22Rv1 (cell line): ENCODE measurements at regions not wholly inside any gene's neighbourhood (a gene's known extent, or its start where the extent isn't known, plus 50 kb on each side); places are given as distances from the start of the nearest gene placed in this dataset.

Source experiments
- H3K27ac ChIP-seq: fragments of 450-650 bp; 2 replicates; pipeline ENCODE4 v1.5.1; 2017
- ZFX ChIP-seq: fragments of 450-650 bp; IDR thresholded peaks from 2 replicates; pipeline ENCODE4 v1.6.1; 2017; ENCODE audit warnings: antibody characterized with exemption, borderline replicate concordance
- TF ChIP-seq, protein P1 (sequence below): fragments of 450-650 bp; IDR thresholded peaks from 2 replicates; pipeline ENCODE4 v1.5.1; 2017; ENCODE audit warnings: mild to moderate bottlenecking

GRCh38 chr7:68362745-68363518, 1235.3 kb upstream of the AUTS2 start:
- H3K27ac ChIP-seq: no peak overlapping the region
- TF ChIP-seq, protein P1, sequence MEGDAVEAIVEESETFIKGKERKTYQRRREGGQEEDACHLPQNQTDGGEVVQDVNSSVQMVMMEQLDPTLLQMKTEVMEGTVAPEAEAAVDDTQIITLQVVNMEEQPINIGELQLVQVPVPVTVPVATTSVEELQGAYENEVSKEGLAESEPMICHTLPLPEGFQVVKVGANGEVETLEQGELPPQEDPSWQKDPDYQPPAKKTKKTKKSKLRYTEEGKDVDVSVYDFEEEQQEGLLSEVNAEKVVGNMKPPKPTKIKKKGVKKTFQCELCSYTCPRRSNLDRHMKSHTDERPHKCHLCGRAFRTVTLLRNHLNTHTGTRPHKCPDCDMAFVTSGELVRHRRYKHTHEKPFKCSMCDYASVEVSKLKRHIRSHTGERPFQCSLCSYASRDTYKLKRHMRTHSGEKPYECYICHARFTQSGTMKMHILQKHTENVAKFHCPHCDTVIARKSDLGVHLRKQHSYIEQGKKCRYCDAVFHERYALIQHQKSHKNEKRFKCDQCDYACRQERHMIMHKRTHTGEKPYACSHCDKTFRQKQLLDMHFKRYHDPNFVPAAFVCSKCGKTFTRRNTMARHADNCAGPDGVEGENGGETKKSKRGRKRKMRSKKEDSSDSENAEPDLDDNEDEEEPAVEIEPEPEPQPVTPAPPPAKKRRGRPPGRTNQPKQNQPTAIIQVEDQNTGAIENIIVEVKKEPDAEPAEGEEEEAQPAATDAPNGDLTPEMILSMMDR: no peak
- TF ChIP-seq ZFX: no peak

DNA sequence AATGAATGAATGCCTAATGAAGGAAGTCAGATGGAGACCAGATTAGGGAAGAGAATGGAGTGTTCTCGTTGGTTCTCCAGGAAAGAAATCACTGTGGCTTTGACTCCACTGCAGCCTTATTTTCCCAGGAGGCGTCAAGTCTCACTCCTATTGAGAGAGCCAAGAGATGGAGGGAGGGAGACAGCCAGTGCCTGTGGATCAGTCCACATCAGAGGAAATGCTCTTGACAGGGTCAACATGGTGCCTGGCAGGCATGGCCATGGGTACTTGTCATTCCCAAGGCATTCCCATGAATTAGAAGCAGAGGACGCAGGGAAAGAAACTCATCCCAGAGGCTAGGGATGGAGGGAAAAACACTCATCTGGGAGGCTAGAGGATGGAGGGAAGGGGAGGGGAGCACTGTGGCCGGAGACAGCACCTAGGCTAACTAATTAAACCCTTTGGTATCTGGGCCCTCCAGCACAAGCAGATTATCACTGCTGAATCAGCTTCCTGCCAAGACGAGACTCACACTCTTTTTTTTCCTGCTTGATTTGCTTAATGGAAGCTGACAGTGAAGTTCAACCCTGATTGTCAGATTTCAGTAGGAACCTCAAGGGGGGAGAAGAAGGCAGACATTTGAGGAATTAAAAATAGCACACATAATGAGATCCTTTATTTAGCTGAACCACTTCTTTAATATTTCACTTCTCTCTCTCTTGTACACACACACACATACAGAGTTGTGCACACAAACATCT, 1233.2 kb upstream of the AUTS2 start:
- no peak overlapping the region for H3K27ac ChIP-seq

DNA sequence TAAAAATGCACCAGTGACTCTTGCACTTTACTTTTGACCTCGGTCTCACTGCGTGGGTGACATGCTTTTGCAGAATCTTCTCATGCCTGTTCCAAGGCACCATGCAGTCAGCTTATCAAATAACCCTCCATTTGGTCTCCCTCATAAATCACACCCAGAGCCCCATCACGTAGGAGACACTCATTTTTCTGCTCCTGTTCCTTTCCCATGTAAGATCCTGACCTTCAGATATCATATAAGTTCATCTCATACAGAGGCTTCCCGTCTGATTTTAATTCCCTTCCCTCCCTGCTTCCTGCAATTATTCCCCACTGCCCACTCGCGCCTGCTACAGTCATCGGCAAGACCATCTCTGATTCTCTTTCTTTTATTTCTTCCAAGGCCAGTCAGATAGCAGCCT, 1226.3 kb upstream of the AUTS2 start:
- H3K27ac ChIP-seq: no peak overlapping the region
- TF ChIP-seq ZFX: no peak
- TF ChIP-seq, protein P1: no peak

More for the DNA sequence above, 1233.2 kb upstream of the AUTS2 start:
- no peak for TF ChIP-seq ZFX
- TF ChIP-seq, protein P1: no peak

DNA sequence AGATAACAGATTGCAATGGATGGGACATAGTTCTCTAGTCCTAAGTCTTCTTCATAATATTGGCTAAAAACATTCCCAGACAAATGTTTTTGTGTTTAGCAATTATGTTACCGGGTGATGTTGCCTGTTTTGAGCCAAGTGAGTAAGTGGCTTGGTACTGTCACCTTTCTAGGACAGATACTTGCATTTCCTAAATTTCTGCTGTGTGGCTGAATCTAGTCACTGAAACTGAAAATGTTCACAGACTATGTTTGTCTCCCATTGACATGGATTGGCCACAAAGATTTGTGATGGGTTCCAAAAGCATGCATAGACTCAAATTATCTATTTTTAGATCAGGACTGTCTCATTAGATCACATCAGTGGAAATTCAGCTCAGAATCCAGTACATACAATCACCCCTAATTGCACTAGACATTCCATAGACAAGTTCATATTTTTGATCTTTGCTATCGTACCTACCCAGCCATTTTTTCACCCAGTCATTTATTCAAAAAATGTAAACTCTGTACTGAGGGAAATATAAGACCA, 1222.1 kb upstream of the AUTS2 start:
- TF ChIP-seq ZFX: no peak
- TF ChIP-seq, protein P1: no peak
- no peak overlapping the region for H3K27ac ChIP-seq

DNA sequence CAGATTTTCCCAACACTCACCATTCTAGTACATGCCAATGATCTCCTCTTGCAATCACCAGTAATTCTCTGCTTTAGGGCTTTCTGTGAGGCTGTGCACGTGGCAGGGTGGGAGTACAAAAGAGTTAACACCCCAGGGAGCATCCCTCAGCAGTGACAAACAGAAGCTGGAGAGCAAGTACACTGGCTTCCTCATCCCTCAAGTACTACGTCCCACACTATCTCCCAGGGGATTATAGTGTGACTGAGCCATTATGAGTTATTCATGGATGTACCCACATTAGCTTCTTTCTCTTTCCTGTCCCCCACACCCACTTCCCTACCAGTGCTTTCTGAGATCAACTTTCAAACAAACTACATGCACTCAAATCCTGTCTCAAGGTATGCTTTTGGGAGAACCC, 1216.5 kb upstream of the AUTS2 start:
- TF ChIP-seq, protein P1: no peak
- no peak for TF ChIP-seq ZFX
- H3K27ac ChIP-seq: no peak overlapping the region

DNA sequence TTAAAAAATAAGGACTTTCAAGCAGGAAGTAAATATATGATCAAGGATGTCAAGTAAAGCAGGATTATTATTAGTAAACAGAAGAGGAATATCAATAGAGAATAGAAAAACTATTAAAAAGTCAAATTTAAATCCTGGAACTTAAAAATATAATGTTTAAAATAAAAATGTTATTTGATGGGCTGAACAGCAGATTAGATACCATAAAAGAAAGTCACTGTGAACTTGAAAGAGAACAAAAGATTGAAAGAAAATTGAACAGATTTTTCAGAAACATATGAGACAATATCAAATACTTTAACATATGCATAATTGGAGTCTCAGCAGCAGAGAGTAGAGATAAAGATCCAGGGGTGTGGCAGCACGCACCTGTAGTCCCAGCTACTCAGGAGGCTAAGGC, 1213.7 kb upstream of the AUTS2 start:
- no peak overlapping the region for H3K27ac ChIP-seq
- TF ChIP-seq ZFX: no peak
- TF ChIP-seq, protein P1: no peak

GRCh38 chr7:68393051-68393450, 1205.2 kb upstream of the AUTS2 start:
- H3K27ac ChIP-seq: no peak overlapping the region
- TF ChIP-seq ZFX: no peak
- TF ChIP-seq, protein P1: no peak
